Vagina (tissue), 2 donors: ENCODE measurements at regions not wholly inside any gene's neighbourhood (a gene's known extent, or its start where the extent isn't known, plus 50 kb on each side); places are given as distances from the start of the nearest gene placed in this dataset.

Experiments used
- POLR2AphosphoS5 ChIP-seq, 2 donors: sonication (generic); formaldehyde crosslinking; IDR thresholded peaks; one replicate each; pipeline ENCODE4 v1.9.0; 2017; ENCODE audit warnings: antibody characterized with exemption in 2 of 2, mild to moderate bottlenecking in 2 of 2, low read depth in 1 of 2; ENCODE audit not compliant: insufficient read depth in 1 of 2
- TF ChIP-seq, protein P1 (sequence below), 3 experiments: fragments of 450-650 bp in 2 of 3; fragments of 200-600 bp in 1 of 3; sonication (generic) in 1 of 3; IDR thresholded peaks; one replicate each; pipeline ENCODE4 v1.5.1; 2017 to 2019; ENCODE audit warnings: antibody characterized with exemption in 3 of 3, mild to moderate bottlenecking in 2 of 3, moderate library complexity in 2 of 3

DNA sequence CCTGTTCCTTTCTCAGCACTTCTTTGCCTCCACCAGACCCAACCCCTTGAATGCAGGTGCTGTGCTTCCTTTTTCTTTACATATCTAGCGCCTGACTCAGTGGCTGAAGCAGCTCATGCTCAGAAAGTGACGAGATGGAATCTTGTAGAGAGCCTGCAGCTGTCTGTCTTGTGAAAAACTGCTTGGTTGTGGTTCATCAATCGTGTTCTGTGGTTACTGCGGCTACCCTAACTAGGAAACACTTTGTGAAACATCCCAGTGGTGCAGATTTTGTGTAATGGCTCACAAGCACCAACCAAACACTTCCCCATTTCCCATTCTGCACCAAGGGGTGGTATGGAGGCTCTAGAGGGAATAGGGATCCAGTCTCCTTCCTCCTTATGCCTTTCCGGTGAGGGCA is 307.2 kb upstream of the MMADHC start:
- TF ChIP-seq POLR2AphosphoS5 (IDR thresholded peaks at IDR 0.05; ENCODE audit: insufficient read depth in 1 of 2, low read depth in 1 of 2), result no peak
- TF ChIP-seq, protein P1, sequence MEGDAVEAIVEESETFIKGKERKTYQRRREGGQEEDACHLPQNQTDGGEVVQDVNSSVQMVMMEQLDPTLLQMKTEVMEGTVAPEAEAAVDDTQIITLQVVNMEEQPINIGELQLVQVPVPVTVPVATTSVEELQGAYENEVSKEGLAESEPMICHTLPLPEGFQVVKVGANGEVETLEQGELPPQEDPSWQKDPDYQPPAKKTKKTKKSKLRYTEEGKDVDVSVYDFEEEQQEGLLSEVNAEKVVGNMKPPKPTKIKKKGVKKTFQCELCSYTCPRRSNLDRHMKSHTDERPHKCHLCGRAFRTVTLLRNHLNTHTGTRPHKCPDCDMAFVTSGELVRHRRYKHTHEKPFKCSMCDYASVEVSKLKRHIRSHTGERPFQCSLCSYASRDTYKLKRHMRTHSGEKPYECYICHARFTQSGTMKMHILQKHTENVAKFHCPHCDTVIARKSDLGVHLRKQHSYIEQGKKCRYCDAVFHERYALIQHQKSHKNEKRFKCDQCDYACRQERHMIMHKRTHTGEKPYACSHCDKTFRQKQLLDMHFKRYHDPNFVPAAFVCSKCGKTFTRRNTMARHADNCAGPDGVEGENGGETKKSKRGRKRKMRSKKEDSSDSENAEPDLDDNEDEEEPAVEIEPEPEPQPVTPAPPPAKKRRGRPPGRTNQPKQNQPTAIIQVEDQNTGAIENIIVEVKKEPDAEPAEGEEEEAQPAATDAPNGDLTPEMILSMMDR (IDR thresholded peaks at IDR 0.05), result no peak
